Endothelial cell of umbilical vein (primary cell): ENCODE measurements at regions not wholly inside any gene's neighbourhood (a gene's known extent, or its start where the extent isn't known, plus 50 kb on each side); places are given as distances from the start of the nearest gene placed in this dataset.

Experiments
- BruUV-seq: library from RNA; stranded (reverse); fragments of 400-500 nt; replicated peaks from 2 replicates; lab custom pipeline; 2021; lab: Mats Ljungman, UMichigan
- CTCF ChIA-PET: fragments of 300-600, 350-600 bp; sonication (Branson Sonifier 250); formaldehyde crosslinking; loops from one replicate; lab custom pipeline; 2021; ENCODE audit warnings: antibody characterized with exemption, inconsistent platforms; lab: Charles Lee
- POLR2A ChIA-PET: fragments of 300-600, 350-600 bp; sonication (Branson Sonifier 250); formaldehyde crosslinking; loops from one replicate; lab custom pipeline; 2021; ENCODE audit warnings: antibody characterized with exemption, inconsistent platforms; lab: Charles Lee
- DNase-seq: peaks from one replicate; pipeline ENCODE4 v3.0.0-alpha.2; 2011; ENCODE audit warnings: low read depth, low spot score
- FAIRE-seq: peaks from 2 replicates; lab custom pipeline; 2011; peaks lifted over from hg19 to GRCh38; lab: Jason Lieb, UNC
- H2AFZ ChIP-seq: 2 replicates; pipeline ENCODE4 v1.6.0; 2012; ENCODE audit warnings: low read depth, low read length, control low read depth, inconsistent platforms
- H3K27ac ChIP-seq: 2 replicates; pipeline ENCODE4 v1.5.1; 2011; ENCODE audit warnings: low read depth, mild to moderate bottlenecking, control low read depth, low read length, moderate library complexity; ENCODE audit not compliant: insufficient read depth
- H3K27me3 ChIP-seq, 2 experiments: 2 replicates each; pipeline versions ENCODE4 v1.6.0 to v1.6.1; 2011; ENCODE audit warnings: low read length in 2 of 2, mixed read lengths in 1 of 2; ENCODE audit not compliant: control insufficient read depth in 2 of 2, insufficient read depth in 2 of 2
- H3K36me3 ChIP-seq, 2 experiments: 2 replicates in 1 of 2; 3 replicates in 1 of 2; pipeline ENCODE4 v1.5.1; 2011; ENCODE audit warnings: low read length in 2 of 2, mild to moderate bottlenecking in 1 of 2, moderate library complexity in 1 of 2; ENCODE audit not compliant: control insufficient read depth in 2 of 2, insufficient read depth in 2 of 2; ENCODE audit errors: extremely low read depth in 1 of 2
- H3K4me1 ChIP-seq: 3 replicates; pipeline ENCODE4 v1.5.1; 2011; ENCODE audit warnings: mild to moderate bottlenecking, low read length; ENCODE audit not compliant: control insufficient read depth, insufficient read depth; ENCODE audit errors: extremely low read depth
- H3K4me2 ChIP-seq: 2 replicates; pipeline ENCODE4 v1.6.1; 2011; ENCODE audit warnings: low read length, control low read depth, mixed read lengths; ENCODE audit not compliant: insufficient read depth
- H3K4me3 ChIP-seq, 3 experiments: fragments of 200-600 bp in 1 of 3; sonication (generic), shearing (Covaris generic) in 1 of 3; replicated peaks in 1 of 3; 2 replicates each; pipeline ENCODE4 v1.5.1; 2011 to 2016; ENCODE audit warnings: control low read depth in 3 of 3, low read length in 3 of 3, mild to moderate bottlenecking in 2 of 3, inconsistent platforms in 1 of 3, low read depth in 1 of 3, moderate library complexity in 1 of 3; ENCODE audit not compliant: insufficient read depth in 1 of 3
- H3K79me2 ChIP-seq: 2 replicates; pipeline ENCODE4 v1.6.0; 2012; ENCODE audit warnings: low read length, inconsistent platforms; ENCODE audit not compliant: control insufficient read depth, insufficient read depth
- H3K9ac ChIP-seq: replicated peaks from 2 replicates; pipeline ENCODE3; 2011; ENCODE audit warnings: low read length, control low read depth; ENCODE audit not compliant: insufficient read depth; ENCODE audit errors: extremely low read depth
- H3K9me1 ChIP-seq: replicated peaks from 3 replicates; pipeline ENCODE4 v1.6.0; 2011; ENCODE audit warnings: mild to moderate bottlenecking, low read length; ENCODE audit not compliant: control insufficient read depth, insufficient read depth; ENCODE audit errors: extremely low read depth
- H3K9me3 ChIP-seq: replicated peaks from 2 replicates; pipeline ENCODE4 v1.5.1; 2012; ENCODE audit warnings: low read length, inconsistent platforms; ENCODE audit not compliant: control insufficient read depth, insufficient read depth
- H4K20me1 ChIP-seq: replicated peaks from 2 replicates; pipeline ENCODE3; 2011; ENCODE audit warnings: mild to moderate bottlenecking, low read length; ENCODE audit not compliant: control insufficient read depth, insufficient read depth; ENCODE audit errors: extremely low read depth
- EZH2 ChIP-seq: IDR thresholded peaks from 2 replicates; pipeline ENCODE4 v1.6.1; 2012; ENCODE audit warnings: borderline replicate concordance, low read depth, mild to moderate bottlenecking, moderate library complexity, low read length, inconsistent platforms; ENCODE audit not compliant: severe bottlenecking
- FOS ChIP-seq: IDR thresholded peaks from 2 replicates; pipeline ENCODE4 v1.6.1; 2011; ENCODE audit warnings: mild to moderate bottlenecking, low read length, moderate library complexity, borderline replicate concordance; ENCODE audit not compliant: insufficient read depth
- GATA2 ChIP-seq: IDR thresholded peaks from 2 replicates; pipeline ENCODE4 v1.7.0; 2011; ENCODE audit warnings: low read depth, mild to moderate bottlenecking, moderate library complexity, mixed read lengths, low read length; ENCODE audit not compliant: insufficient read length, insufficient read depth
- JUN ChIP-seq: IDR thresholded peaks from 2 replicates; pipeline ENCODE4 v1.6.1; 2011; ENCODE audit warnings: borderline replicate concordance, low read depth; ENCODE audit not compliant: insufficient read length, insufficient read depth
- MYC ChIP-seq: IDR thresholded peaks from one replicate; pipeline ENCODE4 v1.6.1; 2011; ENCODE audit warnings: mild to moderate bottlenecking, low read depth, low read length
- POLR2A ChIP-seq: IDR thresholded peaks from 2 replicates; pipeline ENCODE4 v1.6.1; 2012; ENCODE audit warnings: low read depth, mild to moderate bottlenecking, control low read depth, low read length
- POLR2AphosphoS5 ChIP-seq: IDR thresholded peaks from 2 replicates; pipeline ENCODE4 v1.6.1; 2012; ENCODE audit warnings: low read depth, mild to moderate bottlenecking, control low read depth, low read length, moderate library complexity; ENCODE audit not compliant: insufficient read depth
- dilution Hi-C: fragments of 300-500 bp; cut with MboI; formaldehyde crosslinking; loops from one replicate; pipeline ENCODE4 v1.15.0; 2019; ENCODE audit warnings: low sequenced_read_pairs; ENCODE audit not compliant: extremely low pct_ligation_motif_present
- intact Hi-C: fragments of 100-400 bp; cut with micrococcal nuclease; formaldehyde crosslinking; loops from one replicate; pipeline ENCODE4 v1.10.0; 2022
- TF ChIP-seq, protein P1 (sequence below): IDR thresholded peaks from 2 replicates; pipeline ENCODE4 v1.6.1; 2011; ENCODE audit not compliant: insufficient read depth, insufficient read length
- TF ChIP-seq, protein P2 (sequence below), 2 donors: IDR thresholded peaks; 1 replicate in 1 of 2; 2 replicates in 1 of 2; pipeline ENCODE4 v1.5.1; 2011; ENCODE audit warnings: low read length in 2 of 2, mild to moderate bottlenecking in 2 of 2, moderate library complexity in 2 of 2, control low read depth in 1 of 2, inconsistent platforms in 1 of 2, low read depth in 1 of 2; ENCODE audit not compliant: insufficient read depth in 1 of 2; ENCODE audit errors: extremely low read depth in 1 of 2

DNA sequence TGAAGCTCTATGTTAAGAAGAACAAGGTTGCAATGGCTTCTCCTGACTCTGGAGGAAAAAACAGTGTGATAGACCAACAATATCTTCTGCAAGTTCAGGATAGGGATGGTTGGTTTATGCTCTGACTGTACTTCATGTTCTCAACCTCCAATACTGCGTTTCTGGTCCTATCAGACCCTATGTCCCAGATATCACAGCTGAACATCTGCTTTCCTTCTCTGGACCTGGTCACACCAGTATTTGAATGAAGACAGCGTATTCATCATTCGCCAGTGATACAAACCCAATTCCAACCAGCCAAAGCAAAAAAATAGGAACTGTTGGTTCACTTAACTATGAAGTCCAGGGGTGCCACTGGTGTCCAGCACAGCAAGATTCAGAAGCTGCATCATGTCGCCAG lies 124.5 kb upstream of the KLF3 start:
- POLR2A ChIA-PET, result no interaction called here

DNA sequence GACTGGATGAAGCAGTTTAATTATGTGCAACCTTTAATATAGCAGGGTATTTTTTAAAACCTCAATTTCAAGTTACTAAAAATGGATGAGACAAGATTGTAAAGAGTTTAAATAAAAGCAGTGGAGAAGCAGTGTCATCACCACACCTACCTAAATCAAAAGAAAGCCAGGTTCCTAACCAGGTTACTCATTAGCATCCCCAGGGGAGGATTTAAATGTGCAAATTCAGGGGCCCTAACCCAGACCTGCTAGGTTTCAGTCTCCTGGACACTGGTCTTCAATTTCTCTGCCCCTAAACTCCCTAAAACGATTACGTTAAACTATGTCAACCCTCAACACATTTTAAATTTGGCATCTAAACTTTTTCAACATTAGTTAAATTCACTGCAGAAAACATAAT lies 116.9 kb upstream of the KLF3 start:
- no TSS peak for BruUV-seq
- no peaks in the 10 kb centered on the region for H3K79me2 ChIP-seq
- ChIA-PET CTCF (no interaction called here), POLR2A (no interaction called here)
- H3K36me3 ChIP-seq, result no peaks in the 10 kb centered on the region
- H3K9me1 ChIP-seq, result no peaks in the 10 kb centered on the region
- H3K4me2 ChIP-seq, result no peak overlapping the region
- no peaks in the 10 kb centered on the region for H3K4me1 ChIP-seq
- dilution Hi-C loops, result no loop called here
- intact Hi-C loops, result no loop called here
- peaks cover 0 to 7% of the 10 kb centered on the region in 2 experiments for H3K27me3 ChIP-seq
- TF ChIP-seq MYC (no peak), FOS (no peak), POLR2A (no peak), JUN (no peak), EZH2 (no peak), POLR2AphosphoS5 (no peak), GATA2 (no peak)
- TF ChIP-seq, protein P1, sequence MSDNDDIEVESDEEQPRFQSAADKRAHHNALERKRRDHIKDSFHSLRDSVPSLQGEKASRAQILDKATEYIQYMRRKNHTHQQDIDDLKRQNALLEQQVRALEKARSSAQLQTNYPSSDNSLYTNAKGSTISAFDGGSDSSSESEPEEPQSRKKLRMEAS, result no peak
- TF ChIP-seq, protein P2, sequence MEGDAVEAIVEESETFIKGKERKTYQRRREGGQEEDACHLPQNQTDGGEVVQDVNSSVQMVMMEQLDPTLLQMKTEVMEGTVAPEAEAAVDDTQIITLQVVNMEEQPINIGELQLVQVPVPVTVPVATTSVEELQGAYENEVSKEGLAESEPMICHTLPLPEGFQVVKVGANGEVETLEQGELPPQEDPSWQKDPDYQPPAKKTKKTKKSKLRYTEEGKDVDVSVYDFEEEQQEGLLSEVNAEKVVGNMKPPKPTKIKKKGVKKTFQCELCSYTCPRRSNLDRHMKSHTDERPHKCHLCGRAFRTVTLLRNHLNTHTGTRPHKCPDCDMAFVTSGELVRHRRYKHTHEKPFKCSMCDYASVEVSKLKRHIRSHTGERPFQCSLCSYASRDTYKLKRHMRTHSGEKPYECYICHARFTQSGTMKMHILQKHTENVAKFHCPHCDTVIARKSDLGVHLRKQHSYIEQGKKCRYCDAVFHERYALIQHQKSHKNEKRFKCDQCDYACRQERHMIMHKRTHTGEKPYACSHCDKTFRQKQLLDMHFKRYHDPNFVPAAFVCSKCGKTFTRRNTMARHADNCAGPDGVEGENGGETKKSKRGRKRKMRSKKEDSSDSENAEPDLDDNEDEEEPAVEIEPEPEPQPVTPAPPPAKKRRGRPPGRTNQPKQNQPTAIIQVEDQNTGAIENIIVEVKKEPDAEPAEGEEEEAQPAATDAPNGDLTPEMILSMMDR (IDR thresholded peaks at IDR 0.05; ENCODE audit: extremely low read depth in 1 of 2, insufficient read depth in 1 of 2, low read depth in 1 of 2, low read length in 2 of 2), result no peak
- H3K9me3 ChIP-seq, result no peaks in the 10 kb centered on the region
- FAIRE-seq, result no peak
- H3K9ac ChIP-seq, result no peak overlapping the region
- H4K20me1 ChIP-seq, result no peaks in the 10 kb centered on the region
- no peak overlapping the region for H3K27ac ChIP-seq
- H3K4me3 ChIP-seq, result no peak overlapping the region
- DNase-seq, result no peak
- H2AFZ ChIP-seq, result no peak overlapping the region

More for the DNA sequence above, 124.5 kb upstream of the KLF3 start:
- no peaks in the 10 kb centered on the region for H3K9me1 ChIP-seq
- H3K4me2 ChIP-seq, result no peak overlapping the region
- TF ChIP-seq, protein P1, result no peak
- TF ChIP-seq MYC (no peak), POLR2AphosphoS5 (no peak)
- no peaks in the 10 kb centered on the region for H4K20me1 ChIP-seq
- no peaks in the 10 kb centered on the region for H3K9me3 ChIP-seq
- H3K4me3 ChIP-seq, result no peak overlapping the region
- CTCF ChIA-PET, result no interaction called here
- H3K79me2 ChIP-seq, result no peaks in the 10 kb centered on the region
- dilution Hi-C loops (no loop called here), intact Hi-C loops (no loop called here)
- no peaks in the 10 kb centered on the region for H3K36me3 ChIP-seq
- no TSS peak for BruUV-seq
- H3K27me3 ChIP-seq, result peaks cover 0 to 2% of the 10 kb centered on the region in 2 experiments
- H3K4me1 ChIP-seq, result no peaks in the 10 kb centered on the region
- no peak overlapping the region for H3K27ac ChIP-seq
- no peak overlapping the region for H2AFZ ChIP-seq
- H3K9ac ChIP-seq, result no peak overlapping the region
- DNase-seq (no peak), FAIRE-seq (no peak)
